ENCODE measurements at regions not wholly inside any gene's neighbourhood (a gene's known extent, or its start where the extent isn't known, plus 50 kb on each side); places are given as distances from the start of the nearest gene placed in this dataset.

DNA sequence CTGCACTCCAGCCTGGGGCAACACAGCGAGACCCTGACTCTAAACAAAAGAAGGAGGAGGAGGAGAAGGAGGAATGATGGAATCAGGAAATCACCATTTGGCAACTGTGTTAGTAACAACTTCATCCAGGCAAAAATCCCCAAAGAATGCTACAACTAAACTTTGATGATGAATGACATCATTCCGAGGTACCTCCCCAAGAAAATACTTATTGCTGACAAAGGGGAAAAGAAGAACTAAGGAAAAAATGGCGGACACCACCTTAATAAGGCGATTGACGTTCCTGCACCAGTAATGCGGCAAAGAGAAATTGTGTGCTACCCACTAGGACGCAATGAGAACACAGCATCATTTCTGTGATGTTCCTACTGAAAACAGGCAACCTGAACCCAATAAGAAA is 78.2 kb upstream of the SLC6A11 start:
- no peak for DNase-seq
- Histone ChIP-seq H3K4me3 (no peak overlapping the region), H3K9me3 (peaks cover 13% of the 10 kb centered on the region), H3K36me3 (ENCODE audit: insufficient read depth in 1 of 2, low read depth in 1 of 2) (no peaks in the 10 kb centered on the region), H3K27me3 (ENCODE audit: insufficient read depth in 3 of 3, low read length in 2 of 3) (peaks cover 0 to 16% (median 2%) of the 10 kb centered on the region in 3 donors), H3K4me1 (no peaks in the 10 kb centered on the region), H3K27ac (no peak overlapping the region)
- intact Hi-C loops (cut with DNase I): loop anchor here (2.0 to 5.0 kb wide), 3 partner anchors 320 to 395 kb away; no protein-coding TSS in a partner anchor
- no peak for TF ChIP-seq CTCF (IDR thresholded peaks at IDR 0.05)
- WGBS, 3 donors: 83 to 90% (median 90%) methylated on average over 7 of the region's 7 CpGs
- ATAC-seq: no peak

- DNase-seq (peak; percentile 71 to 80), ATAC-seq (peak; percentile 85 to 89 (median 87))
- H3K27me3 ChIP-seq (ENCODE audit: insufficient read depth in 3 of 3, low read length in 2 of 3): peaks cover 0 to 16% (median 2%) of the 10 kb centered on the region in 3 donors
- peak overlapping the region; percentile 60 for H3K4me3 ChIP-seq
- 3 to 4% (median 3%) methylated on average over 29 to 30 of the region's 30 CpGs for WGBS, 3 donors
- H3K9me3 ChIP-seq: peaks cover 2% of the 10 kb centered on the region
- H3K4me1 ChIP-seq: no peaks in the 10 kb centered on the region
- H3K27ac ChIP-seq: no peak overlapping the region
- H3K36me3 ChIP-seq (ENCODE audit: insufficient read depth in 1 of 2, low read depth in 1 of 2): no peaks in the 10 kb centered on the region
- TF ChIP-seq CTCF (IDR thresholded peaks at IDR 0.05): peak; percentile 75
- intact Hi-C loops (cut with DNase I): loop anchor here (2.0 to 5.0 kb wide), 3 partner anchors 322 to 397 kb away; no protein-coding TSS in a partner anchor
Observed at GRCh38 chr3:10738688-10739372, 77.2 kb upstream of the SLC6A11 start.

- H3K9me3 ChIP-seq: no peaks in the 10 kb centered on the region
- intact Hi-C loops (cut with DNase I): no loop called here
- no peak overlapping the region for H3K4me3 ChIP-seq
- TF ChIP-seq CTCF (IDR thresholded peaks at IDR 0.05): no peak
- ATAC-seq: no peak
- H3K27me3 ChIP-seq (ENCODE audit: insufficient read depth in 3 of 3, low read length in 2 of 3): peaks cover 0 to 24% (median 2%) of the 10 kb centered on the region in 3 donors
- no peaks in the 10 kb centered on the region for H3K4me1 ChIP-seq
- DNase-seq: no peak
- no peak overlapping the region for H3K27ac ChIP-seq
- 53 to 72% (median 60%) methylated on average over 4 of the region's 4 CpGs for WGBS, 3 donors
- H3K36me3 ChIP-seq (ENCODE audit: insufficient read depth in 1 of 2, low read depth in 1 of 2): no peaks in the 10 kb centered on the region
Observed at GRCh38 chr3:10740954-10741353, 75.1 kb upstream of the SLC6A11 start.

GRCh38 chr3:10741891-10742671 is 73.9 kb upstream of the SLC6A11 start:
- peaks cover 0 to 18% (median 5%) of the 10 kb centered on the region in 3 donors for H3K27me3 ChIP-seq (ENCODE audit: insufficient read depth in 3 of 3, low read length in 2 of 3)
- no peak for ATAC-seq
- 72 to 77% (median 73%) methylated on average over 10 of the region's 10 CpGs for WGBS, 3 donors

More at GRCh38 chr3:10741891-10742671, 73.9 kb upstream of the SLC6A11 start:
- intact Hi-C loops (cut with DNase I): no loop called here
- no peak for TF ChIP-seq CTCF (IDR thresholded peaks at IDR 0.05)
- Histone ChIP-seq H3K27ac (no peak overlapping the region), H3K9me3 (no peaks in the 10 kb centered on the region), H3K4me1 (no peaks in the 10 kb centered on the region), H3K4me3 (no peak overlapping the region), H3K36me3 (ENCODE audit: insufficient read depth in 1 of 2, low read depth in 1 of 2) (no peaks in the 10 kb centered on the region)
- DNase-seq: no peak
